ENCODE measurements at regions not wholly inside any gene's neighbourhood (a gene's known extent, or its start where the extent isn't known, plus 50 kb on each side); places are given as distances from the start of the nearest gene placed in this dataset.

DNA sequence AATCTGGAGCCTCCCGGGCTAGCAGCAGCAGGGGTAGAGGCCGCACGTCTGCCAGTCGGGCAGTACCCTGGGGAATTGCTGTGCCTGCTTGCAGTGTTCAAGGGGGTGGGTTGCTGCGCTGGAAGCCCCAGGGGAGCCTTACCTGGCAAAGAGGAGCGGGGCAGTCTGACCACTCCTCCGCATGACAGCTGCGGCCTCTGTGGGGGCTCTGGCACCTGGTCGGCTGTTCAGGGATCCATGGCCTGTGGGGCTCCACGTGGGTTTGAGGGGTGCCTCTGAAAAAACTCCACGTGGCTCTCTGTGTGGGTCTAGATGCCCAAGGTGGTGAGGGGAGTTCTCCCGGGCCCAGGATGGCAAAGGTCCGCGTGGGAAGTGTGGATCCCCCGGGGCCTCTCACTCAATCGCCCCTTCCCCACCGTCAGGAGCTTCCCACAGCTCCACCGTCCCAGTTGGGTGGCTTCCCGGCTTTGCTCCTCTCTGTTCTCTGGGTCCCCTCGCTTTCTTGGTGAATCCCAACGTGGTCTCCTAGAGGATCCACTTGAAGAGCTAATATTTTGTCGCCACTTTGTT lies 184.5 kb downstream of the EFHB start:
- Histone ChIP-seq H3K27ac (ENCODE audit: control insufficient read depth, insufficient read depth) (no peak overlapping the region), H3K4me1 (ENCODE audit: control insufficient read depth, insufficient read depth, low read length) (no peaks in the 10 kb centered on the region), H3K9ac (ENCODE audit: control insufficient read depth, insufficient read depth, low read length) (no peak overlapping the region), H3K4me3 (no peak overlapping the region), H3K9me3 (replicated peaks; ENCODE audit: control insufficient read depth, insufficient read depth, low read length) (no peaks in the 10 kb centered on the region), H3K4me2 (ENCODE audit: control insufficient read depth, insufficient read depth) (no peak overlapping the region), H3K36me3 (ENCODE audit: control insufficient read depth in 2 of 2, insufficient read depth in 2 of 2, low read length in 1 of 2) (no peaks in the 10 kb centered on the region), H3K27me3 (replicated peaks in 1 of 2; ENCODE audit: control insufficient read depth in 2 of 2, insufficient read depth in 2 of 2, low read length in 1 of 2) (no peaks in the 10 kb centered on the region), H2AFZ (ENCODE audit: control insufficient read depth, low read depth, low read length) (no peak overlapping the region), H4K20me1 (ENCODE audit: control insufficient read depth, insufficient read depth) (no peaks in the 10 kb centered on the region), H3K79me2 (ENCODE audit: control insufficient read depth, insufficient read depth, low read length) (no peaks in the 10 kb centered on the region)
- ChIA-PET CTCF (no interaction called here), RAD21 (ENCODE audit: unreplicated experiment) (no interaction called here), POLR2A (no interaction called here), SMC1A (ENCODE audit: uncharacterized antibody, unreplicated experiment) (no interaction called here)
- 45% methylated on average over 22 of the region's 22 CpGs for WGBS (ENCODE audit: insufficient coverage, insufficient replicate concordance, low lambda C conversion rate, missing lambda C conversion rate)
- TF ChIP-seq CBX3 (IDR thresholded peaks at IDR 0.05; ENCODE audit: borderline replicate concordance, low read depth) (no peak), POU2F2 (IDR thresholded peaks at IDR 0.05; ENCODE audit: borderline replicate concordance, low read depth, low read length) (no peak), WRNIP1 (IDR thresholded peaks at IDR 0.05; ENCODE audit: borderline replicate concordance, low read depth, low read length) (no peak), BMI1 (IDR thresholded peaks at IDR 0.05; ENCODE audit: borderline replicate concordance) (no peak), TCF12 (IDR thresholded peaks at IDR 0.05; ENCODE audit: low read depth, low read length) (no peak), CHD1 (IDR thresholded peaks at IDR 0.05; ENCODE audit: low read depth, low read length) (no peak)
- TF ChIP-seq, protein P1, sequence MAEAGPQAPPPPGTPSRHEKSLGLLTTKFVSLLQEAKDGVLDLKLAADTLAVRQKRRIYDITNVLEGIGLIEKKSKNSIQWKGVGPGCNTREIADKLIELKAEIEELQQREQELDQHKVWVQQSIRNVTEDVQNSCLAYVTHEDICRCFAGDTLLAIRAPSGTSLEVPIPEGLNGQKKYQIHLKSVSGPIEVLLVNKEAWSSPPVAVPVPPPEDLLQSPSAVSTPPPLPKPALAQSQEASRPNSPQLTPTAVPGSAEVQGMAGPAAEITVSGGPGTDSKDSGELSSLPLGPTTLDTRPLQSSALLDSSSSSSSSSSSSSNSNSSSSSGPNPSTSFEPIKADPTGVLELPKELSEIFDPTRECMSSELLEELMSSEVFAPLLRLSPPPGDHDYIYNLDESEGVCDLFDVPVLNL (IDR thresholded peaks at IDR 0.05; ENCODE audit: low read depth, low read length): no peak
- intact Hi-C loops (cut with micrococcal nuclease; ENCODE audit: unreplicated experiment) (no loop called here), in situ Hi-C loops (cut with MboI) (no loop called here)
- DNase-seq (ENCODE audit: low read depth, low spot score) (no peak), ATAC-seq (no peak), FAIRE-seq (no peak)
- BruUV-seq (replicated peaks): no TSS peak
